SU-DHL-6 (cell line): ENCODE measurements at regions not wholly inside any gene's neighbourhood (a gene's known extent, or its start where the extent isn't known, plus 50 kb on each side); places are given as distances from the start of the nearest gene placed in this dataset.

Source experiments
- EZH2phosphoT487 ChIP-seq: fragments of 200-600 bp; sonication (generic), shearing (Covaris generic); conservative IDR thresholded peaks from 2 replicates; pipeline ENCODE4 v1.6.1; 2018; ENCODE audit warnings: mild to moderate bottlenecking, antibody characterized with exemption, low read length, moderate library complexity, mixed read lengths
- TF ChIP-seq, protein P1 (sequence below): fragments of 200-600 bp; sonication (generic); IDR thresholded peaks from one replicate; pipeline ENCODE4 v1.5.1; 2017; ENCODE audit warnings: antibody characterized with exemption, mild to moderate bottlenecking, low read length, moderate library complexity; ENCODE audit not compliant: insufficient read depth, poor library complexity, severe bottlenecking

GRCh38 chr21:15430023-15430422 is 299.8 kb upstream of the USP25 start:
- TF ChIP-seq, protein P1, sequence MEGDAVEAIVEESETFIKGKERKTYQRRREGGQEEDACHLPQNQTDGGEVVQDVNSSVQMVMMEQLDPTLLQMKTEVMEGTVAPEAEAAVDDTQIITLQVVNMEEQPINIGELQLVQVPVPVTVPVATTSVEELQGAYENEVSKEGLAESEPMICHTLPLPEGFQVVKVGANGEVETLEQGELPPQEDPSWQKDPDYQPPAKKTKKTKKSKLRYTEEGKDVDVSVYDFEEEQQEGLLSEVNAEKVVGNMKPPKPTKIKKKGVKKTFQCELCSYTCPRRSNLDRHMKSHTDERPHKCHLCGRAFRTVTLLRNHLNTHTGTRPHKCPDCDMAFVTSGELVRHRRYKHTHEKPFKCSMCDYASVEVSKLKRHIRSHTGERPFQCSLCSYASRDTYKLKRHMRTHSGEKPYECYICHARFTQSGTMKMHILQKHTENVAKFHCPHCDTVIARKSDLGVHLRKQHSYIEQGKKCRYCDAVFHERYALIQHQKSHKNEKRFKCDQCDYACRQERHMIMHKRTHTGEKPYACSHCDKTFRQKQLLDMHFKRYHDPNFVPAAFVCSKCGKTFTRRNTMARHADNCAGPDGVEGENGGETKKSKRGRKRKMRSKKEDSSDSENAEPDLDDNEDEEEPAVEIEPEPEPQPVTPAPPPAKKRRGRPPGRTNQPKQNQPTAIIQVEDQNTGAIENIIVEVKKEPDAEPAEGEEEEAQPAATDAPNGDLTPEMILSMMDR = no peak
- TF ChIP-seq EZH2phosphoT487 = no peak
